ENCODE measurements at regions not wholly inside any gene's neighbourhood (a gene's known extent, or its start where the extent isn't known, plus 50 kb on each side); places are given as distances from the start of the nearest gene placed in this dataset.

- TF ChIP-seq CTCF (IDR thresholded peaks at IDR 0.05) (no peak), POLR2A (IDR thresholded peaks at IDR 0.05) (no peak)
Measured at GRCh38 chr15:69593488-69593887, 140.9 kb downstream of the RPLP1 start.
